ENCODE measurements at regions not wholly inside any gene's neighbourhood (a gene's known extent, or its start where the extent isn't known, plus 50 kb on each side); places are given as distances from the start of the nearest gene placed in this dataset.
"Not testable (repeated sequence)": the region's sequence is repeated elsewhere in the genome, so short reads cannot be mapped to it uniquely, and the experiment has no call there.

DNA sequence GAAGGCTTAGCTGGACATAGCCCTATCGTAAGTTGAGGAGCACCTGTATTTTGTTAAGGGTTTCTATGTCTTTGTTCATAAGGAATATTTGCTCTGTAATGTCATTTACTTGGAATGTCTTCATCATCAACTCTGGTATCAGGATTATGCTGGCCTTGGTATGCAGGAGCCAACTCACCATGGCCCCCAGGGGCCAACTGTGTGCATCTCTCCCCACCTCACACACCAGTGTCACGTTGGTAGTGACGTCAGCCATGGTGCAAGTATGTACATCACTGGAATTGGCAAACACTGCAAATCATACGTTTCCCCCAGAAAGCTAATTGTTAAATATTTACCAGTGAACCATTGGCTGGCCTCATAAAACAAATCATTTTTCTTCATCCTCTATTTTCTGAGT, 70.8 kb downstream of the YTHDF1 start:
- Histone ChIP-seq H3K36me3 (no peaks in the 10 kb centered on the region), H4K20me1 (no peaks in the 10 kb centered on the region), H3K27ac (no peak overlapping the region), H3K4me2 (no peak overlapping the region), H3K4me1 (peaks cover 29% of the 10 kb centered on the region), H3K9me3 (peaks cover 44% of the 10 kb centered on the region), H3K4me3 (no peak overlapping the region), H3K9ac (no peak overlapping the region), H3K27me3 (no peaks in the 10 kb centered on the region)
- no peak for TF ChIP-seq Cebpa-rat (IDR thresholded peaks at IDR 0.05)

DNA sequence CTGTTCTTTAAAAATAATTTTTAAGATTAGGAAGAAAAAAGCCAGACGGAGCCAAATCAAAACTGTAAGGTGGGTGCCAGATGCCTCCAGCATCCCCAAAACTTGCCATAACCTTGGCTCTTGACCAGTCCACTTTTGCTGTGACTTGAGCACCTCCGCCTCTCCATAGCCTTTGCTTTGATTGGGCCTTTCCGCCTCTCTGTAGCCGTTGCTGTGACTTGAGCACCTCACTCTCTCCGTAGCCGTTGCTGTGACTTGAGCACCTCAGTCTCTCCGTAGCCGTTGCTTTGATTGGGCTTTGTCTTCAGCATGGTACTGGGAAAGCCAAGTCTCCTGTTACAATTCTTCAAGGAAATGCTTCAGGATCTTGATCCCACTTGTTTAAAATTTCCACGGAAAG, 73.0 kb downstream of the YTHDF1 start:
- no peak overlapping the region for H3K4me2 ChIP-seq
- H3K9me3 ChIP-seq: peaks cover 36% of the 10 kb centered on the region
- no peak overlapping the region for H3K27ac ChIP-seq
- H3K4me3 ChIP-seq: no peak overlapping the region
- H4K20me1 ChIP-seq: no peaks in the 10 kb centered on the region
- no peak for TF ChIP-seq Cebpa-rat (IDR thresholded peaks at IDR 0.05)
- no peaks in the 10 kb centered on the region for H3K36me3 ChIP-seq
- no peaks in the 10 kb centered on the region for H3K27me3 ChIP-seq
- H3K4me1 ChIP-seq: peaks cover 35% of the 10 kb centered on the region
- no peak overlapping the region for H3K9ac ChIP-seq

DNA sequence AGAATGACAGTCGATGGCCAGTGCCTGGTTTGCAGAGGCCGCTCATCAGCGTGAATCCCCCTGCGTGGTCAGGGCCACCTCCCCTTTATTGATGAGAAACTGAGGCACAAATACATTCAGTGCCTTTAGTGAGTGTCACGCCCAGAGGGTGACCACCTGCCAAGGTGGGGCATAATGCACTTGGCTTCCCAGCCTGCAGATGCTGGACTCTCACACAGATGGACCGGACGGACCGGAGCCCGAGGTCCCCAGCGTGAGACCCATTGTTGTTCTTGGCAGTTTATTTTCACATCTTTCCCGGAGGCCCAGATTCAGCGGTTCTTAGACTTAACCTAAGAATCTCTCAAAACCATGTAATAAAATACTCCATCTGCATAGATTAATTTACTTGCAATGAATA, 74.4 kb downstream of the YTHDF1 start:
- Histone ChIP-seq H3K9ac (no peak overlapping the region), H3K9me3 (peaks cover 24% of the 10 kb centered on the region), H4K20me1 (no peaks in the 10 kb centered on the region), H3K4me1 (peaks cover 37% of the 10 kb centered on the region), H3K4me3 (no peak overlapping the region), H3K4me2 (no peak overlapping the region; the same call in 1 of the 2 replicates), H3K27ac (no peak overlapping the region), H3K27me3 (no peaks in the 10 kb centered on the region), H3K36me3 (no peaks in the 10 kb centered on the region)
- no peak for TF ChIP-seq Cebpa-rat (IDR thresholded peaks at IDR 0.05)

DNA sequence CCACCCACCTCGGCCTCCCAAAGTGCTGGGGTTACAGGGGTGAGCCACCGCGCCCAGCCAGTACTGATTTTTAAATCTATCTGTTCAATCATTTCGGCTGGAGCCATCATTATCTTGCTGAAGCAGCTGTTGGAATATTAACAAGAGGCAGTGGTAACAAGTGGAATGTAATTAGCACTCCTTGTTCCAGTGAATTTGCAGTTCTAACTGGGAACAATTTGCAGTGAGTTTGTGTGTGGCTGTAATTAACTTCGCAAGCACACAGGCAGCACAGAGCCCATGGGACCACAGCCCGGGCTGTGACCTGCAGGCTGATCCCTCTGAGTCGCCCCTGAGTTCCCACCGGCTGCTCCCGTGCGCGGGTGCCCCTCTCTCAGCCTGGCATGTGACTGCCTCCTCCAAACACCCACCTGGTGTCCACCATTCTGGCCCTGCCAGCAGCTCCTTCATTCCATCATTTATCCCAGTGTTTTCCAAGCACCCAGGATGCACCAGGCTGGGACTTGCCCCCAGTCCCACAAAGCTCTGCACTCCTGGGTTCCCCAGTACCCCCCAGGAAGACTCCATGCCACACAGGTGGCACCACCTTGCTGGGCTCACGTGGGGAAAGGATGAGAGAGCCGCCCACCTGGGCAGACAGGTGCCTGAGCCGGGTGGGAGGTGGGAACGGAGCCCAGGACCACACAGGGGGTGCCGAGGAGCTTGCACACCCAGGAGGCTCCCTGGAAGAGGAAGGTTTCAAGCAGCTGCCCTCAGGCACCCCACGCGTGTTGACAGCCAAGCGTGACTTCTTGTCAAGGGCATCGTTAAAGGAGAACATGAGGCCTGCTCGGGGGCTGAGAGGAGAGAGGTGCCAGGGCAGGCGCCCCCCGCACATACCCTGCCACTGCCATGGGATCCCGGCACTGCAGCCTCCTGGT, 75.2 kb downstream of the YTHDF1 start:
- H3K27me3 ChIP-seq: no peaks in the 10 kb centered on the region
- H4K20me1 ChIP-seq: no peaks in the 10 kb centered on the region
- no peak overlapping the region for H3K9ac ChIP-seq
- H3K4me1 ChIP-seq: peaks cover 37% of the 10 kb centered on the region
- H3K9me3 ChIP-seq: peaks cover 23% of the 10 kb centered on the region
- TF ChIP-seq Cebpa-rat (IDR thresholded peaks at IDR 0.05): no peak
- no peak overlapping the region for H3K4me3 ChIP-seq
- H3K36me3 ChIP-seq: no peaks in the 10 kb centered on the region
- peak overlapping the region; percentile 39; the same call in 1 of the 2 replicates for H3K27ac ChIP-seq
- H3K4me2 ChIP-seq: peak overlapping the region; percentile 35

DNA sequence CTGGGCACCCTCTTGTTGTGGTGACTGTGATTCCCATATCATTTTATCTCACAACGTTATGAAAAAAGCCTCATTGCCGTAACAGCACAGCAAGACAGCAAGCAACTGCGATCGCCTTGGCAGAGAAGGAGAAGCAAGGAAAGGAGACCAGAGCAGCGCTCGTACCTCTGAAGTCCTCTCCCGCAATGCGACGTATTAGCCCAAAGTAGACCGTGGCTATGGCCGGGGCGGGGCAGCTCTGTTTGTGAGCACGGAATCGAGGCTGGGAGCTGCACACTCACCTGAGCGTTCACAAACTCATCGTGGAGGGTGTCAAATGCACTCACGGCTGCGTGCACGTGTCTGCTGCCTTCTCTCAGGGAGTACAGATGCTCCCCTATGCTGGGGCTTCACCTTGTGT, 76.1 kb downstream of the YTHDF1 start:
- no peak overlapping the region; the same call in 1 of the 2 replicates for H3K9ac ChIP-seq
- no peak overlapping the region for H3K4me3 ChIP-seq
- no peaks in the 10 kb centered on the region for H3K36me3 ChIP-seq
- H3K27me3 ChIP-seq: no peaks in the 10 kb centered on the region
- H3K9me3 ChIP-seq: peaks cover 16% of the 10 kb centered on the region
- H4K20me1 ChIP-seq: no peaks in the 10 kb centered on the region
- no peak for TF ChIP-seq Cebpa-rat (IDR thresholded peaks at IDR 0.05)
- peaks cover 37% of the 10 kb centered on the region for H3K4me1 ChIP-seq
- no peak overlapping the region for H3K27ac ChIP-seq
- peak overlapping the region; percentile 55 for H3K4me2 ChIP-seq

DNA sequence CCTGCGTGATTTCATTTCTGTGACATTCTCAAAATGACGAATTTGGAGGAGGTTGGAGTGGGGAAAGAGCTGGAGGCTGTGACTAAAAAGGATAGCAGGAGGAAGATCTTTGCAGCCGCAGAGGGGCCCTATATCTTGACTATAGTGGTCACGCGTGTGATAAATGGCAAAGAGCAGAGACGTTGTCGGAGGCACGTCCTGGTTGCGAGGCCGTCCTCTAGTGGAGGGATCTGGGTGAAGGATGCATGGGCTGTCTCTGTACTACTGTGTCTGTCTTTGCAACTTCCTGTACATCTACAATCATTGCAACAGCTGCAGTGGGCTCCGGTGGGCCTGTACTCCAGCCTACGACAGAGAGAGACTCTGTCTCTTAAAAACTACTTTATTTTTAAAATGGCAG, 76.6 kb downstream of the YTHDF1 start:
- Histone ChIP-seq H3K4me2 (peak overlapping the region; percentile 55), H3K4me3 (no peak overlapping the region)

DNA sequence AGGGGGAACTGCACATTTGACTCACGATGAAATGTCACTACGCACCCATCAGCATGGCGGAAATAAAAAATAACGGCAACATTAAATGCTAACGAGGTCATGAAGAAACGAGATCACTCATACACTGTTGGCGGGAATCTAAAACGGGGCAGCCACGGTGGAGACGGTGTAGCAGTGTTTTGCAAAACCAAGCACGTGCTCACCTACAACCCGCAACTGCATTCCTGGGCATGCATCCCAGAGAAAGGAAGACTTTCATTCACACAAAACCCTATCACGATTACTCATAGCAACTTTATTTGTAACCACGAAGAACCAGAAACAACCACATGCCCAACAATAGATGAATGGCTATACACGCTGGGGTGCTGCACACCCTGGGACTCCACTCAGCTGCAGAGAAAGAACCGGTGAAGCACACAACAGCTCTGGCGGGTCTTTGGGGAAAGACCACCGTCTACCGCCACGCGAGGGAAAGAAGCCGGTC, 77.0 kb downstream of the YTHDF1 start:
- TF ChIP-seq Cebpa-rat (IDR thresholded peaks at IDR 0.05): no peak
- no peaks in the 10 kb centered on the region for H4K20me1 ChIP-seq
- no peaks in the 10 kb centered on the region for H3K27me3 ChIP-seq
- no peak overlapping the region for H3K4me3 ChIP-seq
- peaks cover 8% of the 10 kb centered on the region; the same call in 1 of the 2 replicates for H3K9me3 ChIP-seq
- no peaks in the 10 kb centered on the region for H3K36me3 ChIP-seq
- H3K4me1 ChIP-seq: peaks cover 37% of the 10 kb centered on the region
- no peak overlapping the region for H3K27ac ChIP-seq
- H3K9ac ChIP-seq: no peak overlapping the region
- H3K4me2 ChIP-seq: peak overlapping the region; percentile 55

More for the DNA sequence above, 76.6 kb downstream of the YTHDF1 start:
- no peak overlapping the region; the same call in 1 of the 2 replicates for H3K9ac ChIP-seq
- H3K9me3 ChIP-seq: peaks cover 12% of the 10 kb centered on the region
- H3K27ac ChIP-seq: no peak overlapping the region
- TF ChIP-seq Cebpa-rat (IDR thresholded peaks at IDR 0.05): no peak
- peaks cover 37% of the 10 kb centered on the region for H3K4me1 ChIP-seq
- no peaks in the 10 kb centered on the region for H3K27me3 ChIP-seq
- no peaks in the 10 kb centered on the region for H3K36me3 ChIP-seq
- H4K20me1 ChIP-seq: no peaks in the 10 kb centered on the region

DNA sequence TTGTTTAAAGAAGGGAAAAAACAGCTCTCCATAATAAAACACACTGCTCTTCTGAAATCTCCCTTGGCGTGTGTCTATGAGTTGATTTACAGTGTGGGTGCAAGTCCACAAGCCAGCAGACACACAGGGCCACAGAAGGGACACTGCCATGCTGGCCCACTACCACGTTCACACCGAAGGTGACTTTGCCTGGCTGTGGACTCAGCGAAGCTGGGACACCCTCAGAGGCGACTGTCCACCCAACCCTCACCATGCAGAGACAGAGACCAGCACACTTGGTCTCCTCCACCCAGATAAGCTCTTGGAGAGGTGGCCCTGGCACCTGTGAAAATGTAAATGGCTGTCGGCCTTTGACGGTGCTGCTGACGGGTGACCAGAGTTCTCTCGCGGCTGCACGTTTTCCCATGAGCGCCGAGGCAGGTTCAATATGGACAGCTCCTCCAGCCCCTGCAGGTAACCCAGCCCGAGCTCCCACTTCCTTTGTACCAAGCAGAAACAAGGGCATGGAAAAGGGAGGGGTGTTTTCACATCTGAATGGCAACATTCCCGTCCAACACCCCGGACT, 78.0 kb downstream of the YTHDF1 start:
- 0 out of 2 replicates have a peak, but pooled peaks cover 2% of the 10 kb centered on the region for H3K9me3 ChIP-seq
- H3K4me3 ChIP-seq: no peak overlapping the region
- H3K4me1 ChIP-seq: peaks cover 46% of the 10 kb centered on the region
- H3K27ac ChIP-seq: no peak overlapping the region
- no peak overlapping the region for H3K9ac ChIP-seq
- no peaks in the 10 kb centered on the region for H4K20me1 ChIP-seq
- H3K4me2 ChIP-seq: peak overlapping the region; percentile 55
- TF ChIP-seq Cebpa-rat (IDR thresholded peaks at IDR 0.05): no peak
- H3K27me3 ChIP-seq: no peaks in the 10 kb centered on the region
- no peaks in the 10 kb centered on the region for H3K36me3 ChIP-seq

DNA sequence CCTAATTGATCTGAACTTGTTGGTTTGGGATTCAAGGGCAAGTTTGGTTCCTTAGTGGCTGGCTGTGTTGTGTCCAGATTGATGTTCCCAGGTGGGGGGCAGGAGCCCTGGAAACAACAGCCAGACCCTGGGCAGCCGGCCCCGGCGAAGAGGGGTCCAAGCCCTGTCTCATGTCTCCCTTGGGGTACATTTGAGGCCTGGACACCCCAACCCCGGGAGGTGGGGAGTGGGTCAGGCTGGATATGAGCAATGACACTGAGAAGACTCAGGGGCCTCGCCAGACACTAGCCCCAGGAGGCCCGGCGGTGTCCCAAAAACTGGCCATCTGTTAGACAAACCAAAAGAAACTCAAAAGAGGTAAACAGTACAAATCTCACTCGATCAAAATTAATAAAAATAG, 79.6 kb downstream of the YTHDF1 start:
- H3K27ac ChIP-seq: no peak overlapping the region
- H3K36me3 ChIP-seq: no peaks in the 10 kb centered on the region
- no peak for TF ChIP-seq Cebpa-rat (IDR thresholded peaks at IDR 0.05)
- H3K9ac ChIP-seq: no peak overlapping the region
- H3K27me3 ChIP-seq: no peaks in the 10 kb centered on the region
- H3K4me3 ChIP-seq: no peak overlapping the region
- no peaks in the 10 kb centered on the region for H4K20me1 ChIP-seq
- H3K4me2 ChIP-seq: no peak overlapping the region
- H3K9me3 ChIP-seq: no peaks in the 10 kb centered on the region
- peaks cover 60% of the 10 kb centered on the region for H3K4me1 ChIP-seq

DNA sequence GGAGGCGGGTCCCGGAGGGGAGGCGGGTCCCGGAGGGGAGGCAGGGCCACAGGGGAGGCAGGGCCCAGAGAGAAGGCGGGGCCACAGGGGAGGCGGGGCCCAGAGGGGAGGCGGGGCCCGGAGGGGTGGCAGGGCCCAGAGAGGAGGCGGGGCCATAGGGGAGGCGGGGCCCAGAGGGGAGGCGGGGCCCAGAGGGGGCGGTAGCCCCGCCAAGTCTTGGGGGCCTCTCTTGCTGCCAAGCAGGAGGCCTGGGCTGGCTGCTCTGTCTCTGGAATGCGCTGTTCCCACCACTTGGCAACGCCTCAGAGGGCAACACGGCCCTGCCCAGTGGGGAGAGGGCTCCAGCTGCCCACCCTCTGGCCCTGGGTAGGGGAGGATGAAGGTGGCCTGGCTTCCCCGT, 80.5 kb downstream of the YTHDF1 start:
- no peak overlapping the region for H3K4me2 ChIP-seq
- H3K9ac ChIP-seq: no peak overlapping the region
- H3K27me3 ChIP-seq: 0 out of 2 replicates have a peak, but pooled peaks cover 3% of the 10 kb centered on the region
- no peak overlapping the region for H3K27ac ChIP-seq
- no peaks in the 10 kb centered on the region for H3K9me3 ChIP-seq
- H3K4me3 ChIP-seq: no peak overlapping the region
- no peak for TF ChIP-seq Cebpa-rat (IDR thresholded peaks at IDR 0.05)
- no peaks in the 10 kb centered on the region for H4K20me1 ChIP-seq
- no peaks in the 10 kb centered on the region for H3K36me3 ChIP-seq
- H3K4me1 ChIP-seq: peaks cover 60% of the 10 kb centered on the region

DNA sequence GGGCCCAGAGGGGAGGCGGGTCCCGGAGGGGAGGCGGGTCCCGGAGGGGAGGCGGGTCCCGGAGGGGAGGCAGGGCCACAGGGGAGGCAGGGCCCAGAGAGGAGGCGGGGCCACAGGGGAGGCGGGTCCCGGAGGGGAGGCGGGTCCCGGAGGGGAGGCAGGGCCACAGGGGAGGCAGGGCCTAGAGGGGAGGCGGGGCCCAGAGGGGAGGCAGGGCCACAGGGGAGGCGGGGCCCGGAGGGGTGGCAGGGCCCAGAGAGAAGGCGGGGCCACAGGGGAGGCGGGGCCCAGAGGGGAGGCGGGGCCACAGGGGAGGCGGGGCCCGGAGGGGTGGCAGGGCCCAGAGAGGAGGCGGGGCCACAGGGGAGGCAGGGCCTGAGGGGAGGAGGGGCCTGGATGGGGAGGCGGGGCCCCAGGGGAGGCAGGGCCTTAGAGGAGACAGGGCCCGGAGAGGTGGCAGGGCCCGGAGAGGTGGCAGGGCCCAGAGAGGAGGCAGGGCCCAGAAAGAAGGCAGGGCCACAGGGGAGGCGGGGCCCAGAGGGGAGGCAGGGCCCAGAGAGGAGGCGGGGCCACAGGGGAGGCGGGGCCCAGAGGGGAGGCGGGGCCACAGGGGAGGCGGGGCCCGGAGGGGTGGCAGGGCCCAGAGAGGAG, 81.1 kb downstream of the YTHDF1 start:
- peaks cover 61% of the 10 kb centered on the region for H3K4me1 ChIP-seq
- H3K9me3 ChIP-seq, H3K27ac ChIP-seq, H3K27me3 ChIP-seq, H3K36me3 ChIP-seq, H3K4me2 ChIP-seq, H3K9ac ChIP-seq, H3K4me3 ChIP-seq, H4K20me1 ChIP-seq: not testable (repeated sequence)
